ENCODE measurements at regions not wholly inside any gene's neighbourhood (a gene's known extent, or its start where the extent isn't known, plus 50 kb on each side); places are given as distances from the start of the nearest gene placed in this dataset.
A peak's percentile ranks its signal among the peaks of the same experiment; 100 is the strongest.

GRCh38 chr14:82385048-82385447, 851.4 kb upstream of the SEL1L start:
- DNase-seq = no peak

- no peak for DNase-seq
Observed at GRCh38 chr14:82387699-82388098, 854.0 kb upstream of the SEL1L start.

- no peak for DNase-seq
Observed at GRCh38 chr14:82388488-82388887, 854.8 kb upstream of the SEL1L start.

GRCh38 chr14:82390586-82390985, 856.9 kb upstream of the SEL1L start:
- no peak for DNase-seq

- no peak for DNase-seq
Observed at GRCh38 chr14:82394916-82395315, 861.3 kb upstream of the SEL1L start.

- DNase-seq = no peak
Observed at GRCh38 chr14:82398256-82398655, 864.6 kb upstream of the SEL1L start.

- DNase-seq = no peak
Observed at GRCh38 chr14:82403987-82404386, 870.3 kb upstream of the SEL1L start.

GRCh38 chr14:82410064-82410463, 876.4 kb upstream of the SEL1L start:
- DNase-seq = no peak

GRCh38 chr14:82411298-82411697, 877.6 kb upstream of the SEL1L start:
- DNase-seq = no peak

GRCh38 chr14:82412545-82412944, 878.9 kb upstream of the SEL1L start:
- DNase-seq = no peak

GRCh38 chr14:82414853-82415539, 881.3 kb upstream of the SEL1L start:
- no peak for DNase-seq

GRCh38 chr14:82419933-82420332, 886.3 kb upstream of the SEL1L start:
- DNase-seq = no peak

GRCh38 chr14:82420871-82421270, 887.2 kb upstream of the SEL1L start:
- no peak for DNase-seq

GRCh38 chr14:82421286-82421685, 887.6 kb upstream of the SEL1L start:
- DNase-seq = no peak

GRCh38 chr14:82422230-82422629, 888.6 kb upstream of the SEL1L start:
- DNase-seq = no peak

- no peak for DNase-seq
Observed at GRCh38 chr14:82425261-82425660, 891.6 kb upstream of the SEL1L start.

- no peak for DNase-seq
Observed at GRCh38 chr14:82431031-82431430, 897.4 kb upstream of the SEL1L start.

- no peak for DNase-seq
Observed at GRCh38 chr14:82432301-82433105, 898.9 kb upstream of the SEL1L start.

GRCh38 chr14:82438436-82438835, 904.8 kb upstream of the SEL1L start:
- DNase-seq = no peak

- no peak for DNase-seq
Observed at GRCh38 chr14:82441270-82441669, 907.6 kb upstream of the SEL1L start.

- DNase-seq = peak; percentile 24
Observed at GRCh38 chr14:82445810-82446570, 912.3 kb upstream of the SEL1L start.

GRCh38 chr14:82447586-82447985, 913.9 kb upstream of the SEL1L start:
- no peak for DNase-seq

- DNase-seq = no peak
Observed at GRCh38 chr14:82449926-82450468, 916.3 kb upstream of the SEL1L start.
